Suprapubic skin (tissue), 4 donors: ENCODE measurements at regions not wholly inside any gene's neighbourhood (a gene's known extent, or its start where the extent isn't known, plus 50 kb on each side); places are given as distances from the start of the nearest gene placed in this dataset.

Experiments
- DNase-seq, 2 donors: peaks; one replicate each; pipeline ENCODE4 v3.0.0-alpha.2; 2019; ENCODE audit warnings: low spot score in 2 of 2
- H3K27ac ChIP-seq: fragments of 200-600 bp; sonication (generic); one replicate; pipeline ENCODE4 v1.5.1; 2019
- H3K27me3 ChIP-seq: fragments of 200-600 bp; sonication (generic); one replicate; pipeline ENCODE4 v1.5.1; 2019
- H3K36me3 ChIP-seq: fragments of 200-600 bp; sonication (generic); one replicate; pipeline ENCODE4 v1.5.1; 2019
- H3K4me1 ChIP-seq: fragments of 200-600 bp; sonication (generic); one replicate; pipeline ENCODE4 v1.5.1; 2019
- H3K4me3 ChIP-seq: fragments of 200-600 bp; sonication (generic); one replicate; pipeline ENCODE4 v1.5.1; 2019; ENCODE audit warnings: mild to moderate bottlenecking
- H3K9me3 ChIP-seq: fragments of 200-600 bp; sonication (generic); one replicate; pipeline ENCODE4 v1.5.1; 2019
- EP300 ChIP-seq: sonication (generic); formaldehyde crosslinking; IDR thresholded peaks from one replicate; pipeline ENCODE4 v1.6.1; 2017; ENCODE audit warnings: antibody characterized with exemption
- POLR2A ChIP-seq, 2 donors: fragments of 450-650 bp; IDR thresholded peaks; one replicate each; pipeline ENCODE4 v1.6.1; 2017; ENCODE audit warnings: antibody characterized with exemption in 2 of 2, mild to moderate bottlenecking in 2 of 2, moderate library complexity in 2 of 2
- POLR2AphosphoS5 ChIP-seq, 3 donors: sonication (generic); formaldehyde crosslinking; IDR thresholded peaks; one replicate each; pipeline ENCODE4 v1.6.1; 2017; ENCODE audit warnings: antibody characterized with exemption in 3 of 3
- WGBS: methylation state at CpG from one replicate; pipeline ENCODE4 v1.1.5; 2018; 5-methylcytosine and 5-hydroxymethylcytosine counted together
- TF ChIP-seq, protein P1 (sequence below), 2 donors: fragments of 200-600 bp in 1 of 2; fragments of 450-650 bp in 1 of 2; sonication (generic) in 1 of 2; IDR thresholded peaks; one replicate each; pipeline ENCODE4 v1.5.1; 2016 to 2019; ENCODE audit warnings: antibody characterized with exemption in 2 of 2, mild to moderate bottlenecking in 1 of 2, moderate library complexity in 1 of 2

DNA sequence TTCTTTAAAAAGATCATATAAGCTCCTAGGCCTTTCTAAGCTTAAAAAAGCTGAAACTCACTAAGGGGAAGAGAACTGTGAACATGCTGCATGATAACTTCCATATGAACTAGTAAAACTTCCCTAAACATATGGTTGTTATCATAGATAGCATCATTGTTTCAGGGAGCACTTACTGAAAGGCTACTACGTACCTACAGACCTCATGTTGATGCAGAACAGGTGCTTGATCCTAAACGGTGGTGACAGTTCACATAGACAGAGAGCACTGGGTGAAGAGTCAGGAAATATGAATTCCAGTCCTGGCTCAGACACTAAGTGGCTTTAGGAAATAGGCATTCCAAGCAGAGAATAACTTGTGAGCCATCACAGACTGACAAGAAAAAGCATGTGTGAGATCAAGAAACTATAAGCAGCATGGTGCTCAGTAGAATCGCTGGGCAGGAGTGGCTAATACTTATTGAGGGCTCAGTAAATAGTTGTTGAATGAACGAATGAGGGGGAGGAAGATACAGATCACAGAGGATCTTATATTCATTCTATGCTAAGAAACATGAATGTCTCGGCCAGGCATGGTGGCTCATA lies 78.4 kb upstream of the NUDT4 start:
- Histone ChIP-seq H3K27ac (no peak overlapping the region), H3K4me3 (no peak overlapping the region), H3K36me3 (no peaks in the 10 kb centered on the region), H3K4me1 (no peaks in the 10 kb centered on the region), H3K9me3 (no peaks in the 10 kb centered on the region), H3K27me3 (no peaks in the 10 kb centered on the region)
- WGBS, result 82% methylated on average over 5 of the region's 5 CpGs
- no peak for DNase-seq
- TF ChIP-seq, protein P1, sequence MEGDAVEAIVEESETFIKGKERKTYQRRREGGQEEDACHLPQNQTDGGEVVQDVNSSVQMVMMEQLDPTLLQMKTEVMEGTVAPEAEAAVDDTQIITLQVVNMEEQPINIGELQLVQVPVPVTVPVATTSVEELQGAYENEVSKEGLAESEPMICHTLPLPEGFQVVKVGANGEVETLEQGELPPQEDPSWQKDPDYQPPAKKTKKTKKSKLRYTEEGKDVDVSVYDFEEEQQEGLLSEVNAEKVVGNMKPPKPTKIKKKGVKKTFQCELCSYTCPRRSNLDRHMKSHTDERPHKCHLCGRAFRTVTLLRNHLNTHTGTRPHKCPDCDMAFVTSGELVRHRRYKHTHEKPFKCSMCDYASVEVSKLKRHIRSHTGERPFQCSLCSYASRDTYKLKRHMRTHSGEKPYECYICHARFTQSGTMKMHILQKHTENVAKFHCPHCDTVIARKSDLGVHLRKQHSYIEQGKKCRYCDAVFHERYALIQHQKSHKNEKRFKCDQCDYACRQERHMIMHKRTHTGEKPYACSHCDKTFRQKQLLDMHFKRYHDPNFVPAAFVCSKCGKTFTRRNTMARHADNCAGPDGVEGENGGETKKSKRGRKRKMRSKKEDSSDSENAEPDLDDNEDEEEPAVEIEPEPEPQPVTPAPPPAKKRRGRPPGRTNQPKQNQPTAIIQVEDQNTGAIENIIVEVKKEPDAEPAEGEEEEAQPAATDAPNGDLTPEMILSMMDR (IDR thresholded peaks at IDR 0.05), result no peak
- no peak for TF ChIP-seq EP300

DNA sequence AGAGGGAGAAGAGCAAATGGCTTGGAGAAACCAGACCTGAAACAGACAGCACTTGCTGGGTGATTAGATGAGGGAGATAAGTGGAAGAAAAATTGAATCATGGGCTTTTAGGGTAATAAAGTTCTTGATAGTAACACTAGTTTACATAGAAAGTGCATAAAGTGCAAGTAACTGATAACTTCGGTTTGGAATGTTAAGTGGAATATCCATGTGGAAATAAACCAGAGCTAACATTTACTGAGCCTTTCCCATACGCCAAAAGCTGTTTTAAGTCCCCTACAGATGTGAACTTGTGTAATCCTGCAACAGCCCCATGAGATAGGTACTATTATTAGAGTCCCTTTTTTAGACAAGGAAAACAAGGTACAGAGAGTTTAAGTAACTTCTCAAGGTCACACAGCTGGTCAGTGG lies 77.1 kb upstream of the NUDT4 start:
- Histone ChIP-seq H3K27me3 (no peaks in the 10 kb centered on the region), H3K4me1 (no peaks in the 10 kb centered on the region), H3K27ac (no peak overlapping the region), H3K4me3 (no peak overlapping the region), H3K9me3 (no peaks in the 10 kb centered on the region), H3K36me3 (no peaks in the 10 kb centered on the region)
- DNase-seq, result no peak
- 71% methylated on average over 2 of the region's 2 CpGs for WGBS
- no peak for TF ChIP-seq EP300
- TF ChIP-seq, protein P1 (IDR thresholded peaks at IDR 0.05), result no peak
- TF ChIP-seq POLR2A (IDR thresholded peaks at IDR 0.05), result no peak
- no peak for TF ChIP-seq POLR2AphosphoS5 (IDR thresholded peaks at IDR 0.05)

GRCh38 chr12:93302331-93303229 lies 75.1 kb upstream of the NUDT4 start:
- TF ChIP-seq EP300, result peak; percentile 62
- no peak for TF ChIP-seq POLR2A (IDR thresholded peaks at IDR 0.05)
- H3K36me3 ChIP-seq, result no peaks in the 10 kb centered on the region
- no peaks in the 10 kb centered on the region for H3K27me3 ChIP-seq
- 71% methylated on average over 5 of the region's 5 CpGs for WGBS
- H3K4me1 ChIP-seq, result no peaks in the 10 kb centered on the region
- DNase-seq, result no peak
- no peaks in the 10 kb centered on the region for H3K9me3 ChIP-seq
- H3K27ac ChIP-seq, result peak overlapping the region; percentile 39
- H3K4me3 ChIP-seq, result no peak overlapping the region

GRCh38 chr12:93306636-93307035 lies 71.1 kb upstream of the NUDT4 start:
- TF ChIP-seq POLR2AphosphoS5 (IDR thresholded peaks at IDR 0.05), result no peak
- no peak for TF ChIP-seq EP300
- TF ChIP-seq, protein P1 (IDR thresholded peaks at IDR 0.05), result no peak
- no peak for TF ChIP-seq POLR2A (IDR thresholded peaks at IDR 0.05)
- no peaks in the 10 kb centered on the region for H3K36me3 ChIP-seq
- no peaks in the 10 kb centered on the region for H3K27me3 ChIP-seq
- DNase-seq, result no peak
- no peak overlapping the region for H3K4me3 ChIP-seq
- no peaks in the 10 kb centered on the region for H3K9me3 ChIP-seq
- no peaks in the 10 kb centered on the region for H3K4me1 ChIP-seq
- H3K27ac ChIP-seq, result no peak overlapping the region

GRCh38 chr12:93308281-93308680 lies 69.4 kb upstream of the NUDT4 start:
- WGBS, result 84% methylated on average over 4 of the region's 4 CpGs
- no peak for DNase-seq
- Histone ChIP-seq H3K9me3 (no peaks in the 10 kb centered on the region), H3K4me1 (no peaks in the 10 kb centered on the region), H3K27ac (no peak overlapping the region), H3K4me3 (no peak overlapping the region), H3K27me3 (no peaks in the 10 kb centered on the region), H3K36me3 (no peaks in the 10 kb centered on the region)
- TF ChIP-seq EP300, result no peak
- TF ChIP-seq, protein P1 (IDR thresholded peaks at IDR 0.05), result no peak
- TF ChIP-seq POLR2AphosphoS5 (IDR thresholded peaks at IDR 0.05), result no peak
- TF ChIP-seq POLR2A (IDR thresholded peaks at IDR 0.05), result no peak
